Umbilical cord (tissue), 1 donor: ENCODE measurements at regions not wholly inside any gene's neighbourhood (a gene's known extent, or its start where the extent isn't known, plus 50 kb on each side); places are given as distances from the start of the nearest gene placed in this dataset.
"Not testable (repeated sequence)": the region's sequence is repeated elsewhere in the genome, so short reads cannot be mapped to it uniquely, and the experiment has no call there.

ENCODE experiments used
- DNase-seq: peaks from one replicate; pipeline ENCODE4 v3.0.0-alpha.2; 2015; ENCODE audit warnings: low spot score

DNA sequence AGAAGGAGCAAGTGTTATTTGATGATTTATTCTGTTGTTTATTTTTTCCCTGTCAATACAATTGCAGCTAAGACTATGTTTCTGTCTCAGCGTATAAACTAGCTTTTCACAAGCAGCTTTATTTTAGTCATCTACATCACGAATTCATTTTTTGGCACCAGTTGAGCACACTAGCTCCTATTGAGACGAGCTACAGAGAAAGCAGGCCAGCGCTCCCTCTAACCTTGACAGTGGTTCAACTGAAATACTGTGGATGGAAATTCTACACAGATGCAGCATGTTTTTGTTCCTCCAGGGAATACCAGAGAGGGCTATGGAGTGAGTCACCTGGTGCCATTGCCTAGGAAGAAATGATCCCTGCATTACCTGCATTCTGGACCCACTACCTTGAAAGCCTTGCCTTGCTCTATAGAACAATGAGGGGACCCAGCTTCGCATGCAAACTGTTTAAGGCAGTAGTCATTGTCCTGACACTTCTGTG, 108.2 kb upstream of the ARHGAP42 start:
- no peak for DNase-seq

GRCh38 chr11:100581318-100581717, 105.8 kb upstream of the ARHGAP42 start:
- DNase-seq: no peak

GRCh38 chr11:100584201-100584985, 102.7 kb upstream of the ARHGAP42 start:
- no peak for DNase-seq

- no peak for DNase-seq
Observed at GRCh38 chr11:100585728-100586127, 101.4 kb upstream of the ARHGAP42 start.

GRCh38 chr11:100586361-100587101, 100.6 kb upstream of the ARHGAP42 start:
- no peak for DNase-seq

- DNase-seq: no peak
Observed at GRCh38 chr11:100592619-100593260, 94.3 kb upstream of the ARHGAP42 start.

DNA sequence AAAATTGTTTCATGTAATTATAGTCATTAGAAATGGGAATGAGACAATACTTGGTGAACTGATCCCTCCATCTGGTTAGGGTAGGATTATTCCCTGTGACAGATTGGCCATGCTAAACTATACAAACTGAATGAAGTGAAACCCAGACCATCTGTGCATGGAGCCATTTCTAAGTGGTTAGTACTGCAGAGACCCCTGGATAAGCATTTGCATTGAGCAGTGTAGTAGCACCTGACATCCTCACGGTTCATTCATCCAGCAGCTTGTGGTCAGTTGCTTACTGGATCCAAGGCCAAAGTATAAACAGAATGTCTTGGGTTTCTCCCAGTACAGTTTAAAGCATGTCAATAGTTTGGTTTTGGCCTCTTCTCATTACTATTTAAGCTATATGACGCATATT, 93.8 kb upstream of the ARHGAP42 start:
- no peak for DNase-seq

DNA sequence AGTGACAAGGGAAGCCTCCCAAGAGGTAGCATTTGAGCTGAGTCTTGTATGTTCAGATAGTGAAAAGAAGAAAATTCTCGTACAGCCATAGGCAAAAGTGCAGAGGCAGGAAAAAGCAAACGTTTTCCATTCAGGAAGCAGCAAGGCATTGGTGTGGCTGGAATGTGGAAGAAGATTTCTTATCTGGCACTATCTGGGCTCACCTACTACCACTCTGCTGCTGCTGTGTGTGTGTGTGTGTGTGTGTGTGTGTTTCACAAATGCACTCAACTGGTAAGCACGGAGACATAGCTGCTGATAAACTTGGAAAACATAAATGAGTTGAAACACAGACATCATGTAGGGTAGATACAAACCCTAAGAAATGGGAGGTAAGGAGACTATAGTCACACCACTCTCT, 92.8 kb upstream of the ARHGAP42 start:
- DNase-seq: no peak

DNA sequence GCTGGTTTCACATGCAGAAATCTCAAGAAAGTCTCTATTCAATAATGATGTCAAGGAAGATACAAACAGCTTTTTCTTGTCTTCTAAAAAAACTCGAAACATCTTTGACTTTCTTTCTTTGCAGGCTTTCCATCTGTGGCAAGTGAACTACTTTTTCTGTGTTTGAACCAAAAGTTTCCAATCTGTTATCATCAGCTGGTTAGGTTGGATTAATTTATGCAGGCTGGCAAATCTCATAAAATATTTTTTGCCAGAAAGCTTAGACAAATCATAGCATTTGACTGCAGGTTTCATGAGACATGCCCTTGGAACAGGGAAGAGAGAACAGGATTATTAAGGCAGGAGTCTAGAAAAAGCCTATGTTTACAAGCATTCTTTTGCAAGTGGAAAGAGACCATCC, 86.1 kb upstream of the ARHGAP42 start:
- DNase-seq: no peak

- no peak for DNase-seq
Observed at GRCh38 chr11:100602716-100603115, 84.4 kb upstream of the ARHGAP42 start.

DNA sequence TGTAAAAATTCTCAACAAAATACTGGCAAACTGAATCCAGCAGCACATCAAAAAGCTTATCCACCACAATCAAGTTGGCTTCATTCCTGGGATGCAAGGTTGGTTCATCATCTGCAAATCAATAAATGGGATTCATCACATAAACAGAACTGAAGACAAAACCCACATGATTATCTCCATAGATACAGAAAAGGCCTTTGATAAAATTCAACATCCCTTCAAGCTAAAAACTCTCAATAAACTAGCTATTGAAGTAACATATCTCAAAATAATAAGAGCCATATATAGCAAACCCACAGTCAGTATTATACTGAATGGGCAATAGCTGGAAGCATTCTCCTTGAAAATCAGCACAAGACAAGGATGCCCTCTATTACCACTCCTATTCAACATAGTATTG, 79.3 kb upstream of the ARHGAP42 start:
- DNase-seq: not testable (repeated sequence)

- peak; percentile 19 for DNase-seq
Observed at GRCh38 chr11:100612766-100613165, 74.3 kb upstream of the ARHGAP42 start.

- DNase-seq: peak; percentile 25
Observed at GRCh38 chr11:100618914-100619313, 68.2 kb upstream of the ARHGAP42 start.

- no peak for DNase-seq
Observed at GRCh38 chr11:100619484-100619883, 67.6 kb upstream of the ARHGAP42 start.

DNA sequence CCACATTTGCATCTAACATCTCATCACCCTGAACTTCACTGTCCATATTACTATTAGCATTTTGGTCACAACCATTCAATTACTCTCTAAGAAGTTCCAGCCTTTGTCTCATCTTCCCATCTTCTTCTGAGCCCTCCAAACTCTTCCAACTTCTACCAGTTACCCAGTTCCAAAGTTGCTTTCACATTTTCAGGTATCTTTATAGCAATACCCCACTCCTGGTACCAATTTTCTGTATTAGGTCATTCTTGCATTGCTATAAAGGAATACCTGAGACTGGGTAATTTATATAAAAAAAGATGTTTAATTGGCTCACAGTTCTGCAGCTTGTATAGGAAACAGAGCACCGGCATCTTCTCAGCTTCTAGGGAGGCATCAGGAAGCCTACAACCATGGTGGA, 64.7 kb upstream of the ARHGAP42 start:
- DNase-seq: no peak

DNA sequence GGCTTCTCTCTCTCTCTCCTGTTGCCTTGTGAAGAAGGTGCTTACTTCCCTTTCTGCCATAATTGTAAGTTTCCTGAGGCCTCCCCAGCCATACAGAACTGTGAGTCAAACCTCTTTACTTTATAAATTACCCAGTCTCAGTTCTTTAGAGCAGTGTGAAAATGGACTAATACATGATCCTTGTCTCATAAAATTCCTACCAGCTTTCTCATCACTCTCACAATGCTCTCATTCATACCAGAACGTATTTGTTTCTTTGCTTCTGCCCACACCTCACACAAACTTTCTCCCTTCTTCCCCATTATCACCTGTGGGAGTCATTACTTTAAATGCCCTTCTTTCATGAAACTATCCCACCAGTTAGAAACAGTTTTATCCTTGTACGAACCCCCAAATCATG, 62.7 kb upstream of the ARHGAP42 start:
- DNase-seq: no peak

- DNase-seq: no peak
Observed at GRCh38 chr11:100625041-100625440, 62.0 kb upstream of the ARHGAP42 start.

GRCh38 chr11:100629671-100630070, 57.4 kb upstream of the ARHGAP42 start:
- DNase-seq: no peak

GRCh38 chr11:100630898-100631297, 56.2 kb upstream of the ARHGAP42 start:
- no peak for DNase-seq

- DNase-seq: no peak
Observed at GRCh38 chr11:100631316-100631715, 55.8 kb upstream of the ARHGAP42 start.

- DNase-seq: peak; percentile 50
Observed at GRCh38 chr11:100632941-100633452, 54.1 kb upstream of the ARHGAP42 start.

GRCh38 chr11:100635194-100635593, 51.9 kb upstream of the ARHGAP42 start:
- DNase-seq: no peak
